GM18867 (cell line): ENCODE measurements at regions not wholly inside any gene's neighbourhood (a gene's known extent, or its start where the extent isn't known, plus 50 kb on each side); places are given as distances from the start of the nearest gene placed in this dataset.
"Not testable (repeated sequence)": the region's sequence is repeated elsewhere in the genome, so short reads cannot be mapped to it uniquely, and the experiment has no call there.

Experiments used
- ATAC-seq: cut with Tn5 transposase; IDR thresholded peaks from one replicate; pipeline ENCODE4 v1.9.1; 2021; ENCODE audit warnings: mild to moderate bottlenecking, moderate library complexity; ENCODE audit not compliant: unreplicated experiment

DNA sequence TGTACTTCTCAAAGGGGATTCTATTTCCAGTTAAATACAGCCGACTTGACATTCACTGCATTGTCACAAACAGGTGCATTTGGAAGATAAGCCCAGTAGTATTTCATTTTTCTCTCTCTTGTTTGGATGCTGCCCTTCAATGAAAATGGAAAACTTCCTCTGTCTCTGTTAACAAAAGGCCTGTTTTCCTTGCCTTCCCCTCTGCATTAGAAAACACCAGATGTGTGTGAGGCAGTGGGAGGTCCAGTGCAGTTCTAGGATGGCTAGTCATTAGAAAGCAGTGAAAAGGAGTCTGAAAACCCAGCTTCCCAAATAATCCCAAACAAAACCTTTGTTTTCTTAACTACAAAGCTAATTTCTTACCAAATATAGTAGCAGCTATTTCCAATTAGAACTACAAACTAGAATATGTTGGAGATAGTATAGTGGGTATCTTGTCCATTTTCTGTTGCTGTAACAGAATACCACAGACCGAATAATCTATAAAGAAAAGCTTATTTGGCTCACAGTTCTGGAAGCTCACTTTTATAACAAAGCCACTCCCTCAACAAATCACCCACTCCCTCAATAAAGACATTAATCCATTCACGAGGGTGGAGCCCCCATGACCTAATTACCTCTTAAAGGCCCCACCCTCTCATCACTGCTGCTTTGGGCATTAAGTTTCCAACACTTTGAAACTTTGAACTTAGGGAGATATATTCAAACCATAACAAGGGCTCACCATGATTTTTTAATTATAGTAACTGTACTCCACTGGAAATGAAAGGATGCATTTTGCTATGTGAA, 452.1 kb upstream of the RPS6KA3 start:
- ATAC-seq: no peak

DNA sequence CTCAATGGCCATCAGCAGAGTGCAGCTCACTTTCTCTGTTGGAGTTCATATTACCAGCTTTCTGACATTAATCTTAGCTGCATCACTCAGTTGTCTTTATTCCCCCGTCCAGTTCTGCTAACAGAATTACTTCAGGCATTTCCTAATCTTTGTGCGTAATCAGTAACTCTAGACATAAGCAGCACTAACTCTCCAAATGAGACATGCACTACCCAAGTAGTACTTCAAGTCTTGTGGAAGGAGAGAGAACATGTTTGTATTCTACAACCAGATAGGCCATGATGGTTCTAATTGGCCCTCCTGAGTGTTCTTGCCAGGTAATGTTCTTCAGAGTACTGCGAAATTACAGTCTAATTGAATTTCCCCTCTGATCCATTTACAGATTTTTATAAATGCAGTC, 448.5 kb upstream of the RPS6KA3 start:
- ATAC-seq: no peak

DNA sequence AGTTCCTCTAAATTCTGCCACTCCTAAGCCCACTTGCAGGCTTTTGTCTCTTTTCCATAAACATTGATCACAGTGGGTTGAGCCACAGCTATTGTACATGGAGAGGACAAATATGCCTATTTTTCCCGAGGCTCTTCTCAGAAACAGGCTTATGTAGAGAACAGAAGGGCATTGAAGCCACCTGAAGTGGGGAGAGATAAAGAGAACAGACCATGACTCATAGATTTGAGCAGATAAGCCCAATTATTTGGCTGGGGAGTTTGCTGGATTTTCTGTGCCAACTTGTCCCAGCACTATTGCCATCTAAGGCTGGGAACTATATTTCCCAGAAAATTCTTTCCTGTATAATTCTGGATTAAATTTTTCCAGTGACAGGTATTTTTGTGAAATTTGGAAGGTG, 446.1 kb upstream of the RPS6KA3 start:
- no peak for ATAC-seq

DNA sequence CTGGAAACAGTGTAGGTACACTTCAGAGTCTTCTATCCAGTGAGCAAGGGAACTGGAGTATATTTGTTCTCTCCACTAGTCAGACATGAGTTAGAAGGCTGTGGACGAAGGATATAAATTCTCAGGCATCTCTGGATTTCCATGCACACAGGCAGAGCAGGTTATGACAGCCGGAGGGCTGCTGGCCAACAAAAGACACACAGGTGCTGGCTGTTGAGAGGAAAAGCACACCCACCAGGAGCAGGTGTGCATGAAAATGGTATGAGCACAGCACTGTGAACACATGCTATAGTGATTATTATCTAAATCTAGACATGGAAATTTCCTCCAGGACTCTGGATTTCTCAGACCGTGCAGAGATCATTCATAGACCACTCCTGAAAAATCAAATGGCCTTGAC, 444.7 kb upstream of the RPS6KA3 start:
- no peak for ATAC-seq

DNA sequence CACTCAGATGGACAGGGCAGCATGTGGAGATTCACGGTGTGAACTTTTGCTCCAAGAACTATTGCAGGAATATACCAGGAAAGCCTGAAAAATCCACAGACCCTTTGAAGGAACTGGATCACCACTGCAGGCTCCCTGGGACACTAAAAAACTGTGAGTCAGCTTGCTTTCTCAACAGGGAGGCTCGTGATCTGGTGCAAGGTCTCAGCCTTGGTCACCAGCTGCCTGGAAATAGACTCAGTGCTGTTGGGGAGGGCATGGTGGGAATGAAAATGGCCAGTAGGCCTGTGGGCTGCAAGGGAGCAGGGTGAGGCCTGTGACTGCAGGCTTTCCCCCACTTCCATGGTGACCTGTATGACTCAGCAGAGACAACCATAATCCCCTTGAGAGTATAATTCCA, 426.4 kb upstream of the RPS6KA3 start:
- no peak for ATAC-seq

DNA sequence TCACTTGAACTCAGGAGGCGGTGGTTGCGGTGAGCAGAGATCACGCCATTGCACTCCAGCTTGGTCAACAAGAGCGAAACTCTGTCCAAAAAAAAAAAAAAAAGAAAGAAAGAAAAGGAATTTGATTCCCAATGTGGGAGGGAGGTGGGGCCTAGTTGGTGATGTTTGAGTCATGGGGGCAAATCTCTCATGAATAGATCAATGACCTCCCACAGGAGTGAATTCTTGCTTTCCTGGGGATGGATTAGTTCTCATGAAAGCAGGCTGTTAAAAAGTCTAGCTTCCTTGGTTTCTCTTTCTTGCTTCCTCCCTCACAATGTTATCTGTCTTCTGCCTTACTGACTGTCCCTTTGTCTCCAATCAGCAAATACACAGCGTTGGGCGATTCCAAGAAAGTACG, 419.5 kb upstream of the RPS6KA3 start:
- ATAC-seq: no peak

DNA sequence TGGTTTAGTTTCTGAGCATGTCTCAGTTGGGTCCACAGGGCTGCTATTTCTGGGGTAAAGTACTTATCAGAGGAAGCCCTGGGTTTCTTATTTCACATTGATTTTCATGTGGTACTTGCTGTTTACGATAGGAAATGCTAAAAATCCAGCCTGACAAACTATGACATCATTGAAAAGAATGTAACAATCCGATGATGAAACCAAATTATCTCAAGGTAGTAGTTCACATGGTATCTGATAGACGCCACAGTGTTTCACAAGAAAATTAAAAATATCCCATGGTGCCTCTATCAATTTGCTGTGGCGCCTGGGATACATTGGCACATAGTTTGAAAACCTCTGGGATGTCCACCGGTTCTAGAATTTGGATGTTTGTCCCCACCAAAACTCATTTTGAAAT, 418.9 kb upstream of the RPS6KA3 start:
- ATAC-seq: no peak

DNA sequence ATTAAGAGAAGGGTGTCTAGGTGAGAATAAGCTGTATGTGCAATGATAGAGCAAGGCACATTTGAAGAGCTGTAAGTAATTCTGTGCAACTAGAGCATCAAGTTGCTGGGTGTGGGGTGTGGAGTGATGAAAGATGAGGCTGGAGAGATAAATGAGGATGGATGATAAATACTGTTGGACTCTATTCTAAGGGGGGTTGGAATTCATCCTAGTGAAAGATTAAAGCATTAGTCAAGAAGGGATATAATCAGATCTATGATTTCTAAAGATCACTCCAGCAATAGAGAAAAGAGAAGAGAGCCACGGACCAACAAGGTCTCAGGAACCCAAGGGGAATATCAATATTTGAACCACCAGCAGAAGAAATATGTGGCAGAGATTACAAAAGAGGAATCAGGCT, 415.0 kb upstream of the RPS6KA3 start:
- no peak for ATAC-seq

DNA sequence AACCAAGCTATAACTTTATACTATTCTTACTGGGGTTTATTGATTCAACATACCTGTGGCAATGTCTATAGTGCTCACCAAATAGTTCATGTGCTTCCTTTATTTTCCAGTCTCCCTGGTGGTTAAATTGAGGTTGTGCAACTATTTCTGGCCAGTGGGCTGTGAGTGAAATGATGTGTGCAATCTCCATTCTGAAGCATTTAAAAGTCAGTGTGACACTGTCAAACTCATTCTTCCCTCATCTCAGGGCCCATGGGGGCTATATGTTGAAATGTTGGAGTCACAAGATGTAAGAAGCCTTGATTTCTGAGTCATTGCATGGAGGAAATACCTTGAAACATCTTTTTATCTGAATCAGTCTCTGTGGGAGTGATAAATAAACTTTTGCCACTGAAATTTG, 414.3 kb upstream of the RPS6KA3 start:
- no peak for ATAC-seq

DNA sequence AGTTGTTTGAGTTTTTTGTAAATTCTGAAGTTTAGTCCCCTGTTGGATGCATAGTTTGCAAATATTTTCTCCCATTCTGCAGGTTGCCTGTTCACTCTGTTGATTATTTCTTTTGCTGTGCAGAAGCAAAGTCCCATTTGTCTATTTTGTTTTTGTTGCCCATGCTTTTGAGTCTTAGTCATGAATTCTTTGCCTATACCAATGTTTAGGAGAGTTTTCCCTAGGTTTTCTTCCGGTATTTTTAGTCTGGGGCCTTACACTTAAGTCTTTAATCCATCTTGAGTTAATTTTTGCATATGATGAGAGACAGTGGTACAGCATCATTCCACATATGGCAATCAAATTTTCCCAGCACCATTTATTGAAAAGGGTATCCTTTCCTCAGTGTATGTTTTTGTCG, 405.8 kb upstream of the RPS6KA3 start:
- no peak for ATAC-seq

DNA sequence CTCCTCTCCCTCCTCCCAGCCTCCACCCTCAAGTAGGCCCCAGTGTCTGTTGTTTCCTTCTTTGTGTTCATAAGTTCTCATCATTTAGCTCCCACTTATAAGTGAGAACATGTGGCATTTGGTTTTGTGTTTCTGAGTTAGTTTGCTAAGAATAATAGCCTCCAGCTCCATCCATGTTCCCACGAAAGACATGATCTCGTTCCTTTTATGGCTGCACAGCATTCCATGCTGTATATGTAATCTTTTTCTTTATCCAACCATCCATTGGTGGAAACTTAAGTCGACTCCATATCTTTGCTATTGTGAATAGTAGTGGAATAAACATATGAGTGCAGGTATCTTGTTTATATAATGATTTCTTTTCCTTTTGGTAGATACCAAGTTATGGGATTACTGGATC, 405.0 kb upstream of the RPS6KA3 start:
- not testable (repeated sequence) for ATAC-seq

DNA sequence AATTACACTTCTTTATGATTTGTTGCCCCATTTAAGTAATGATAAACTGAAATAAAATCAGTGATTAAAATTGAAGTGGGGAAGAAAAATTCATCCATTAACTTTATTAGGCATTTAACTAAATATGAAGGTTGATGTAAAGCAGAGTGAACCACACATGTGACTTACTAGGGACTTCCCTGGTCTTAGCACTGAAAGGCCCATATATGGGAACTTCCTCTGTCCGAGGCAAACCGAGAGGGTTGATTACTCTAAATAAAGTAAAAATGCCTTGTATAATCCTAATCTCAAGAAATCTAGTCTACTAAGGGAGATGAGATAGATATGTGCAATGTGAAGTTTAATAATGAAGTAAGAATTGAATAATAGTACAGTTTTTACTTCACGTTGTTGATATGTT, 403.9 kb upstream of the RPS6KA3 start:
- no peak for ATAC-seq

DNA sequence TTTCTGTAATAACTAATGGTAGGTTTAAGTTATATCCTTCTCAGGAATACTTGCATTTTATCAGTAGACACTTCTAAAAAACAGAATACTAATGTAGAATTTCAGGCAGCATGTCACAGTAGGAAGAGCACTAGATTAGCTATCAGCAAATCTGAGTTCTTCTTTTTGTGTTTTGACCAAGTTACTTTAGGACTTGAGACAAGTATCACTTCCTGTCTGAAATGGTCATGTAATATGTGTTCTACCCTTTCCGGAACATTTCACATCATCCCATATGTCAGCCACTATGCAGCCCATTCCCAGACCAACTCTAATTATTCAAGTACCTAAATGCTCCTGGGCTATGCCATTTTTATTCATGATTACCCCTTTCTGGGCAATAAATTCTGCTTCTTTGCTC, 401.8 kb upstream of the RPS6KA3 start:
- ATAC-seq: no peak

DNA sequence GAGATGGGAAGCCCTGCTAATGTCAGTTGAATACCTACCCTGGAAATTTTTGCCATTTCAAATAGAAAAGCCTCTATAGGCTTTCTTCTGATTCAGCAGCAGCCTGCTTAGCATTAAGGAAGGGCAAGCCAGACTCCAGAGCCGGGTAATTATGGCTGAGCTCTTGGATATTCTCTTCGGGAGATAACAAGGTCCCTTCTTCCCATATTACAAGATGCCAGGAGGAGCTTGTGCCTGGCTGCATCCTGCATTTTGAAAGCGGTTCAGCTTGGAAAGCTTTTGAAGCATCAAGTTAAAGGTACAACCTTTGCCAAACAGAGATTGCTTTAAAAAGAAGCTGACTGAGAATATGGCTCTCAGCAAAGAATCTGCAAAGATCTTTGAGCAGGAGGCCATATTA, 399.6 kb upstream of the RPS6KA3 start:
- no peak for ATAC-seq

DNA sequence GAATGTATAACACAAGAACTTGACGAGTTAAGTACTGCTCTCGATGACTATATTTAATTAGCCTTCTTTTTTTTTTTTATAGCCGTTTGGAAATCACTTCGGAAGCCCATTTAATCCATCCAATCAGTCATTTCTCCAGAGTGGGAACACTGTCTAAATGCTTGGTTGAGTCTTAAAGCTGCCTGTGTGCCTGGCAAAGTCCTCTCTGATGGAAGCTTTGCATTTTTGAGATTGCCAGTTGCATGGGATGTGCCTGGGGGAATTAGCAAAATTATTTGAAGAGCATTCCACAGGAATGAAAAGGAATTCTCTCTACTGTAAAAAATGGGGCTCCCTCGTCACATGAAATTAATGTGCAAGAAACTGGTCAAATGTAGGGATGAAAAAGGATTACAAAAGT, 398.8 kb upstream of the RPS6KA3 start:
- ATAC-seq: no peak

DNA sequence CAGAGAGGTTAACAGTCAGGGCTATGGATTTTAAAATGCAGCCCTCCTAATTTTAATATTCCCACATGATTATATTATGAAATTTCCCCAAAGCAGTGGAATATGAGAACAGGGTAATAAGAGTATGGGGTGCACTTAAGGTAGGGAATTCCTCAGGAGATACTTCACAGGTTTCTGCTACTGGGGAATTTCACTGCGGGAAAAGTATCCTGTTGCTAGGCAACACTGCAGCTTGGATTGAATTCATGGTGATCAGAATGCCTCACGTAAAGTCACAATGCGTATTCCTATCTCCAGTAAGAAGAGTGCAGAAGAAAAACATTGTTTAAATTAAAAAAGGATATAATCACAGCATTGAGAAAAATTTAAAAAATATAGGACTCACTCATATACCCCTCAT, 398.1 kb upstream of the RPS6KA3 start:
- ATAC-seq: no peak

DNA sequence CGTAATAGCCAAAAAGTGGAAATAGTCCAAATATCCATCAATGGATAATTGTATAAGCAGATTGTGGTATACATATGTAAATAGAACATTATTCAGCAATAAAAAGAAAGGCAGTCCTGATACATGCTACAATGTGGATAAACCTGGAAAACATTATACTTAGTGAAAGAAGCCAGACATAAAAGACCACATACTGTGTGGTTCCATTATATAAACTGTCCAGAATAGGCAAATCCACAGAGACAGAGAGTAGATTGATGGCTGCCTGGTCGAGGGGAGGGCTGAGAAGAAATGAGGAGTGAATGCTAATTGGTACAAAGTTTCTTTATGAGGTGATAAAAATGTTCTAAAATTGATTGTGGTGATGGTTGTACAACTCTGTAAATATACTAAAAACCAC, 397.4 kb upstream of the RPS6KA3 start:
- no peak for ATAC-seq

DNA sequence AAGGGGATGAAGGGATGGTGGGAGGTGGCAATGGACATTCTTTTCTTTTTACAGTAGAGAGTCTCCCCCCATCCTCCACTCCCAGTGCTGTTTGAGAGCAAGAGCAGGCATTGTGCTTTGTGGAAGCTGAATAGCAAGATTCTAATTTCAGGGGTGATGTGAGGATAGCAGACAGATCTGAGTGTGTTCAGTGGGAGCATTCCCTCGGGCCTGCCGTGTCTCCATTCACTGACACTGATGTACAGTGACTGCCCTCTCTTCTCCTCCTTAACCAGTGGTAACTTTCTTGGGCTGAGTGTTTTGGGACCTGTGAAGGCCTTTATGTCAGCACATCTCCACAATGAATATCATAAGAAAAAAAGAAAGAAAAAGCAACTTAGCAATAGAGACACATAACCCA, 396.6 kb upstream of the RPS6KA3 start:
- no peak for ATAC-seq

DNA sequence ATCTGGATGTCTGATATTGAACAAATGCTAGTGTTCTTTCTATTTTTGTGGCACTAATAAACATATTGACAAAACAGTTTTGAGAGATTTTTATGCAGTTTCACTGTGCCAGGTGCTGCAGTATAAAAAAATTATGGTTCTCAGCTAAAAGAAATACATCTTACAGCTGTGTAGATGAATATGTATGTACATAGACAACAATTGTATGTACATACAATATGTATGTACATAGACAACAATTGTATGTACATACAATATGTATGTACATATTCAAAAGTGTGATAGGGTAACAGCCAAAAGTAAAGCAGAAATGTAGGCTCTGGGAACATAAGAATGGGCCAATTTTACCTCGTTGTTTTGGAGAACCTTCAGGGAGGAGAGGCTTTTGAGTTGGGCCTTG, 390.0 kb upstream of the RPS6KA3 start:
- no peak for ATAC-seq

DNA sequence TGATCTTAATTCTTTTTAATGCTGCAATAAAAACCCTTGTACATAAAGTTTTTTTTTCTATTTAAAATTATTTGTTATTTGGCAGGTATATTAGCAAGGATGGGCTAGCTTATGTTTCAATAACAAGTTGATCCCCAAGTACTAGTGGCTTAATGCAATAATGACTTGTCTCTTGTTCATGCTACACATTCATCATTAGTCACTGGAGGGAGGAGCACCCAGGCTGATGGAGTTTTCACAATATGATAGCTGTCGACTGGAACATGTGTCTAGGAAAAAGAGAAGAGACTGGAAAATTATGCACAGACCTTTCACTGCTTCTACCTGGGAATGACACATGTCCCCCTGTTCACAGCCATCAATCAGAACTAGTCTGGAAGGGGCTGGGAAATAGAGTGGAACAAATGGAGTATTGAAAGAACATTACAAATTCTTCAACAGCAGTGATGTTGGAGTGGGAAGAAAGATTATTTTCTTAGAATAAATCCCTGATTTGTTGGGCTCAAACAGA, 387.9 kb upstream of the RPS6KA3 start:
- ATAC-seq: no peak

DNA sequence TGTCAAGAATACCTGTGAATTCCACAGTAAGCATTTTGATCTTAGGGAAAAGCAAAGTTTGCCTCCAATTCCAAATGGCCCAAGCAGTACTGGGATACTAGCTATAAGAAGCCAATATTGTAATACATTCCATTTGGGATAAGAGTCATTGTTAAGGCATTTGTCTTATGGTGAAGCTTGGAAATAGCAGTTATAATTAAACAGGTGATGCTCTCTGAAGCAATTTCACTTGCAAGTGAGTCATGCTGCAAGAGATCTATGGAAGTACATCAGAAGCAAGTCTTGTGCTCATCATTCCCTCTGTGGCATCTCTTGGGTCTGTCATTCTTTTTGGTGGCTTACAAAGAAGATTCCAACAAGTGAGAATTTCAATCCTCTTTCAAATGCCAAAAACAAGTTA, 386.4 kb upstream of the RPS6KA3 start:
- no peak for ATAC-seq

DNA sequence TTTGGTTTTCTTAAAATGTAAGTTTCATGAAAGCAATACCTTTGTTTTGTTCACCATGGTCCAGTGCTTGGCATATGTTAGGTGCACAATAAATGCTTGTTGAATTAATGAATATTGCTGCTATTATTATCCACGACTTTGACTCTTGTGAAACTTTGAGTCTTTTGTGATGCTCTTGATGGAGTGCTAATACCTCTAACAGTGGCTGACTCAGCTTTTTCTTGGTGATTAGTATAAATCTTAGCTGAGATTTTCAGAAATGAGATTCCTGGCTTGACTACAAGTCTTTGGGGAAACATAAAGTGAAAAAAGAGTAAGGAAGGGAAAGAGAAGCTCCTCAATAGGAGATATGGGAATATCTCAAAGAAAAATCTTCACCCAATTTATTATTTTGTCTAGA, 375.2 kb upstream of the RPS6KA3 start:
- no peak for ATAC-seq

DNA sequence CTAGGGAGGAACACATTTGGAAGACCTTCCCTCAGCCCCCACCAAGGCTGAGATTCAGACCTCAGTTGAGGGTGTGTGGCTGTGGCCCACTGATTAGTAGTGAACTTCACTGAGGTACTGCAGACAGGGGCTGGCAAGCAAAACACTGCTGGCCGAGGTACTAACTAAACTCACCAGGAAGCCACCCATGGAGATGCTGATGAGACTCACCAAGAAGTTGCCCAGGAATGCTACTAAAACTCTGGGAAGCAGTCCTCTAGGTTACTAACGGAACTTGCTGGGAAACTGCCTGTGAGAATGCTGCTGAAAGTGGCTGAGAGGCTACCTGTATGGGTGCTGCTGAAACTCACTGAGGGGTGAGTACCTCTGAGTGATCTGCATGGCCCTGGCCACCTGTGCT, 372.4 kb upstream of the RPS6KA3 start:
- ATAC-seq: no peak
